Stomach (tissue), 8 donors: ENCODE measurements at regions not wholly inside any gene's neighbourhood (a gene's known extent, or its start where the extent isn't known, plus 50 kb on each side); places are given as distances from the start of the nearest gene placed in this dataset.

Source experiments
- DNase-seq, 2 donors: peaks; one replicate each; pipeline versions ENCODE4 v3.0.0 to v3.0.0-alpha.2; 2013 to 2019
- H3K27ac ChIP-seq, 5 donors: fragments of 200-600 bp in 4 of 5; sonication (generic) in 4 of 5; one replicate each; pipeline ENCODE4 v1.5.1; 2013 to 2019; ENCODE audit warnings: mild to moderate bottlenecking in 1 of 5, moderate library complexity in 1 of 5
- H3K27me3 ChIP-seq, 3 donors: fragments of 200-600 bp; sonication (generic); one replicate each; pipeline ENCODE4 v1.5.1; 2017 to 2019; ENCODE audit warnings: mixed run types in 1 of 3
- H3K36me3 ChIP-seq, 4 donors: fragments of 200-600 bp; sonication (generic); 1 replicate in 3 of 4; 2 replicates in 1 of 4; pipeline ENCODE4 v1.5.1; 2016 to 2019
- H3K4me1 ChIP-seq, 4 donors: fragments of 200-600 bp; sonication (generic); one replicate each; pipeline ENCODE4 v1.5.1; 2016 to 2019
- H3K4me3 ChIP-seq, 4 donors: fragments of 200-600 bp; sonication (generic) in 3 of 4; one replicate each; pipeline ENCODE4 v1.5.1; 2016 to 2019; ENCODE audit warnings: mild to moderate bottlenecking in 1 of 4
- H3K9me3 ChIP-seq, 4 donors: fragments of 200-600 bp; sonication (generic); one replicate each; pipeline ENCODE4 v1.5.1; 2016 to 2019
- EP300 ChIP-seq: sonication (generic); formaldehyde crosslinking; IDR thresholded peaks from one replicate; pipeline ENCODE4 v1.6.1; 2017; ENCODE audit warnings: antibody characterized with exemption
- POLR2A ChIP-seq, 4 donors: fragments of 450-650 bp; IDR thresholded peaks; one replicate each; pipeline ENCODE4 v1.6.1; 2016; ENCODE audit warnings: antibody characterized with exemption in 4 of 4, control low read depth in 2 of 4, mild to moderate bottlenecking in 1 of 4, moderate library complexity in 1 of 4
- POLR2AphosphoS5 ChIP-seq, 3 donors: sonication (generic); formaldehyde crosslinking; IDR thresholded peaks; one replicate each; pipeline ENCODE4 v1.6.1; 2016; ENCODE audit warnings: antibody characterized with exemption in 3 of 3
- WGBS, 5 donors: extraction: QIAGEN DNeasy Blood & Tissue Kit in 3 of 5; methylation state at CpG; one replicate each; pipeline versions ENCODE4 v1.1.5 to v1.1.7; 2013 to 2018; 5-methylcytosine and 5-hydroxymethylcytosine counted together
- intact Hi-C: fragments of 100-400 bp; cut with DNase I; formaldehyde crosslinking; loops from one replicate; pipeline ENCODE4 v1.15.1; 2023; ENCODE audit warnings: low total_unique reads
- TF ChIP-seq, protein P1 (sequence below), 7 experiments: fragments of 450-650 bp in 4 of 7; fragments of 200-600 bp in 3 of 7; sonication (generic) in 3 of 7; IDR thresholded peaks; one replicate each; pipeline ENCODE4 v1.5.1; 2016 to 2019; ENCODE audit warnings: antibody characterized with exemption in 7 of 7, control low read depth in 2 of 7, mild to moderate bottlenecking in 1 of 7
- donor health status: healthy with polysubstance abuse.
- donor health status: Bipolar disorder and iron deficiency.
- donor health status: healthy.

- no peak overlapping the region for H3K27ac ChIP-seq
- DNase-seq, result no peak
- H3K4me1 ChIP-seq, result no peaks in the 10 kb centered on the region
- H3K9me3 ChIP-seq, result no peaks in the 10 kb centered on the region
- WGBS, 5 donors, result 78 to 91% (median 81%) methylated on average over 7 to 8 of the region's 8 CpGs
- no peak overlapping the region for H3K4me3 ChIP-seq
- no peaks in the 10 kb centered on the region for H3K27me3 ChIP-seq
- no peaks in the 10 kb centered on the region for H3K36me3 ChIP-seq
- TF ChIP-seq POLR2A (IDR thresholded peaks at IDR 0.05), result no peak
- TF ChIP-seq, protein P1, sequence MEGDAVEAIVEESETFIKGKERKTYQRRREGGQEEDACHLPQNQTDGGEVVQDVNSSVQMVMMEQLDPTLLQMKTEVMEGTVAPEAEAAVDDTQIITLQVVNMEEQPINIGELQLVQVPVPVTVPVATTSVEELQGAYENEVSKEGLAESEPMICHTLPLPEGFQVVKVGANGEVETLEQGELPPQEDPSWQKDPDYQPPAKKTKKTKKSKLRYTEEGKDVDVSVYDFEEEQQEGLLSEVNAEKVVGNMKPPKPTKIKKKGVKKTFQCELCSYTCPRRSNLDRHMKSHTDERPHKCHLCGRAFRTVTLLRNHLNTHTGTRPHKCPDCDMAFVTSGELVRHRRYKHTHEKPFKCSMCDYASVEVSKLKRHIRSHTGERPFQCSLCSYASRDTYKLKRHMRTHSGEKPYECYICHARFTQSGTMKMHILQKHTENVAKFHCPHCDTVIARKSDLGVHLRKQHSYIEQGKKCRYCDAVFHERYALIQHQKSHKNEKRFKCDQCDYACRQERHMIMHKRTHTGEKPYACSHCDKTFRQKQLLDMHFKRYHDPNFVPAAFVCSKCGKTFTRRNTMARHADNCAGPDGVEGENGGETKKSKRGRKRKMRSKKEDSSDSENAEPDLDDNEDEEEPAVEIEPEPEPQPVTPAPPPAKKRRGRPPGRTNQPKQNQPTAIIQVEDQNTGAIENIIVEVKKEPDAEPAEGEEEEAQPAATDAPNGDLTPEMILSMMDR (IDR thresholded peaks at IDR 0.05), result no peak
- no peak for TF ChIP-seq EP300
- TF ChIP-seq POLR2AphosphoS5 (IDR thresholded peaks at IDR 0.05), result no peak
- intact Hi-C loops, result no loop called here
These were observed 642.4 kb downstream of the TNS3 start for GRCh38 chr7:46939558-46939957.

DNA sequence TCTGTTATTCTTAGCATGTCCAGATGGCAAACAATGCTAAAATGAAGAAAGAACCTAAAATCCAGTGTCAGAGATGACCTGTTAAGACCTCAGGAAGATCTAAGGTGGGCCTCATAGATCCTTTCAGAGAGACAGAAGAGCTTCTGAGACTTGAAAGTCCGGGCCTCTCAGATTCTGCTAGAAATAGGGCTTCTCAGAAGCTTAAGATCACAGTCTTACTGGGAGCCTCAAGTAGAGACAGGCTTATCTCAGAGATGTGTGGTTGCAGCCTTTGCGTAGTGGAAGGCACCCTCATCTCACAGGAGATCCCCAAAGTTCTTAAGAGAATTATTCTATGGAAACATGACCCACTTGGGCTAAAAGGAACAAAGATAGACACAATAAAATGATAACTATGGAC is 642.8 kb downstream of the TNS3 start:
- no peaks in the 10 kb centered on the region for H3K9me3 ChIP-seq
- no peaks in the 10 kb centered on the region for H3K4me1 ChIP-seq
- intact Hi-C loops, result no loop called here
- H3K4me3 ChIP-seq, result no peak overlapping the region
- TF ChIP-seq POLR2A (IDR thresholded peaks at IDR 0.05) (no peak), POLR2AphosphoS5 (IDR thresholded peaks at IDR 0.05) (no peak), EP300 (no peak)
- TF ChIP-seq, protein P1 (IDR thresholded peaks at IDR 0.05), result no peak
- WGBS, 5 donors, result 50 to 82% (median 66%) methylated on average over 2 of the region's 2 CpGs
- H3K36me3 ChIP-seq, result no peaks in the 10 kb centered on the region
- DNase-seq, result no peak
- no peaks in the 10 kb centered on the region for H3K27me3 ChIP-seq
- H3K27ac ChIP-seq, result no peak overlapping the region

DNA sequence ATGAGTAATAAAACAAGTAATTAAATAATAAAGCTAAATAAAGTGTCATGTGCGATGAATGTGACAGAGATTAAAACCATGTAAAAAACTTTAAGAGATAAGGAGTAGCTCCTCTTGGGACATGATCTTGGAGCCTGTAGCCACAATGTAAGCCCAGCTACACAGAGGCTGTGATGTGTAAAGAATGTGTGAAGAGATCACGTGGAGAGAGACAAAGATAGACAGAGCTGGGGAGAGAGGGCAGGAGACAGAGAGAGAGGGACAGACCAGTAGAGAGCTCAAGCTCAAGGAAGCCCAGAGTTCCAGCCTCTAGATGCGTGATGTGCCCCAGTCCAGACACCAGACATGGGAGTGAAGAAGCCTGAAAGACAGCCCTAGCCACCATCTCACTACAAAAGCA is 644.1 kb downstream of the TNS3 start:
- no peak overlapping the region for H3K27ac ChIP-seq
- H3K36me3 ChIP-seq, result no peaks in the 10 kb centered on the region
- no peak overlapping the region for H3K4me3 ChIP-seq
- H3K27me3 ChIP-seq, result no peaks in the 10 kb centered on the region
- no peak for DNase-seq
- no peaks in the 10 kb centered on the region for H3K4me1 ChIP-seq
- TF ChIP-seq POLR2AphosphoS5 (IDR thresholded peaks at IDR 0.05), result no peak
- TF ChIP-seq EP300, result no peak
- TF ChIP-seq POLR2A (IDR thresholded peaks at IDR 0.05), result no peak
- TF ChIP-seq, protein P1 (IDR thresholded peaks at IDR 0.05), result no peak
- 75 to 86% (median 84%) methylated on average over 3 of the region's 3 CpGs for WGBS, 5 donors
- intact Hi-C loops, result no loop called here
- H3K9me3 ChIP-seq, result no peaks in the 10 kb centered on the region

DNA sequence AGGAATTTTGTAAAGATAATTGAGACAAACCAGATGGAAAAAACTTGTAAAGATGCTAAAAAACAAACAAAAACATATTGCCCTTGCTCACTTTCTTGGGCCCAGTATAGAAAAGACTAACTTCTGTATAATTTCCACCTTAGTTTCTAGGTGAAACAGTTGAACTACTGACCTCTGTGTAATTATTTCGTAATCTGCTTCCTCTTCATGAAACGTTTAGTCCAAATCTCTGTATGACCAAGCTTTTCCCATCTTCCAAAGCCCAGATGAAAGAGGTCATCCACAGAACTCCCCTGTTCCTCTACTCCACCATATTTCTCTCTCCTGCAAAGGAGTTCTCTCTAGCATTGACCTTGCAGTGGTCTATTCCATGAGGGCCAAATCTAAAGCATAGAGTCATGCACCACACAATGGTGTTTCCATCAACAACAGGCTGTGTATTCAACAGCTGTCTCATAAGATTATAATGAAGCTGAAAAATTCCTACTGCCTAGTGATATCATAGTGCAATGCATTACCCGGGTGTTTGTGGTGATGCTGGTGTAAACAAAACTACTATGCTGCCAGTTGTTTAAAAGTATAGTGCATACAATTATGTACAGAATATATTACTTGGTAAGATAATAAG is 647.6 kb downstream of the TNS3 start:
- H3K27me3 ChIP-seq, result no peaks in the 10 kb centered on the region
- no peaks in the 10 kb centered on the region for H3K36me3 ChIP-seq
- intact Hi-C loops, result no loop called here
- no peak overlapping the region for H3K27ac ChIP-seq
- no peak overlapping the region for H3K4me3 ChIP-seq
- 49 to 58% (median 53%) methylated on average over 3 of the region's 3 CpGs for WGBS, 5 donors
- TF ChIP-seq, protein P1 (IDR thresholded peaks at IDR 0.05), result no peak
- TF ChIP-seq POLR2AphosphoS5 (IDR thresholded peaks at IDR 0.05) (no peak), POLR2A (IDR thresholded peaks at IDR 0.05) (no peak), EP300 (no peak)
- DNase-seq, result no peak
- no peaks in the 10 kb centered on the region for H3K9me3 ChIP-seq
- no peaks in the 10 kb centered on the region for H3K4me1 ChIP-seq
